PC-9 (cell line): ENCODE measurements at regions not wholly inside any gene's neighbourhood (a gene's known extent, or its start where the extent isn't known, plus 50 kb on each side); places are given as distances from the start of the nearest gene placed in this dataset.
"Not testable (repeated sequence)": the region's sequence is repeated elsewhere in the genome, so short reads cannot be mapped to it uniquely, and the experiment has no call there.

Source experiments
- BruUV-seq: library from RNA; stranded (reverse); fragments of 400-500 nt; replicated peaks from 2 replicates; lab custom pipeline; 2021; lab: Mats Ljungman, UMichigan
- CTCF ChIA-PET: fragments of 300-600 bp; sonication (Branson Sonifier 250); formaldehyde crosslinking; loops from one replicate; lab custom pipeline; 2022; ENCODE audit warnings: antibody characterized with exemption; lab: Charles Lee
- POLR2A ChIA-PET: fragments of 300-600 bp; sonication (Branson Sonifier 250); formaldehyde crosslinking; loops from one replicate; lab custom pipeline; 2022; ENCODE audit warnings: antibody characterized with exemption; ENCODE audit not compliant: unreplicated experiment; lab: Charles Lee
- DNase-seq, 2 experiments: peaks; one replicate each; pipeline versions ENCODE4 v3.0.0 to v3.0.0-alpha.2; 2015 to 2022; ENCODE audit warnings: mixed read lengths in 1 of 2
- H2AFZ ChIP-seq: fragments of 200-600 bp; sonication (generic); 2 replicates; pipeline ENCODE4 v1.8.1; 2017; ENCODE audit warnings: antibody characterized with exemption
- H3F3A ChIP-seq: fragments of 200-600 bp; sonication (generic); 2 replicates; pipeline ENCODE4 v1.8.1; 2017; ENCODE audit warnings: antibody characterized with exemption, mild to moderate bottlenecking, low read depth; ENCODE audit not compliant: insufficient read depth
- H3K27ac ChIP-seq: fragments of 200-600 bp; sonication (generic); 2 replicates; pipeline ENCODE4 v1.6.1; 2016; ENCODE audit warnings: mixed run types
- H3K27me3 ChIP-seq: fragments of 200-600 bp; sonication (generic); 2 replicates; pipeline ENCODE4 v1.6.1; 2016; ENCODE audit warnings: low read depth, mixed run types; ENCODE audit not compliant: insufficient read depth
- H3K36me3 ChIP-seq: fragments of 200-600 bp; sonication (generic); 2 replicates; pipeline ENCODE4 v1.6.1; 2016; ENCODE audit warnings: low read depth, mixed run types
- H3K4me1 ChIP-seq: fragments of 200-600 bp; sonication (generic); replicated peaks from 2 replicates; pipeline ENCODE4 v1.6.1; 2016; ENCODE audit warnings: mixed run types; ENCODE audit not compliant: insufficient read depth
- H3K4me2 ChIP-seq: fragments of 200-600 bp; sonication (generic); 2 replicates; pipeline ENCODE4 v1.6.1; 2017; ENCODE audit warnings: mixed run types
- H3K4me3 ChIP-seq: fragments of 200-600 bp; sonication (generic); 2 replicates; pipeline ENCODE4 v1.6.1; 2016; ENCODE audit warnings: mixed run types
- H3K79me2 ChIP-seq: fragments of 200-600 bp; sonication (generic); 2 replicates; pipeline ENCODE4 v1.6.1; 2017; ENCODE audit warnings: low read depth, mixed run types
- H3K9me2 ChIP-seq: fragments of 200-600 bp; sonication (generic); 2 replicates; pipeline ENCODE4 v1.8.1; 2017; ENCODE audit warnings: mild to moderate bottlenecking; ENCODE audit not compliant: insufficient read depth
- H3K9me3 ChIP-seq: fragments of 200-600 bp; sonication (generic); 2 replicates; pipeline ENCODE4 v1.8.1; 2016; ENCODE audit warnings: low read depth; ENCODE audit not compliant: insufficient read depth
- H4K20me1 ChIP-seq: fragments of 200-600 bp; sonication (generic); 2 replicates; pipeline ENCODE4 v1.8.1; 2017; ENCODE audit not compliant: insufficient read depth
- CTCF ChIP-seq: fragments of 200-600 bp; sonication (generic); conservative IDR thresholded peaks from 2 replicates; pipeline ENCODE4 v1.6.1; 2017; ENCODE audit warnings: mixed run types, antibody characterized with exemption, mild to moderate bottlenecking, moderate library complexity
- EZH2 ChIP-seq: fragments of 200-600 bp; sonication (generic); IDR thresholded peaks from 2 replicates; pipeline ENCODE4 v1.8.0; 2017; ENCODE audit warnings: antibody characterized with exemption, low read depth
- intact Hi-C: fragments of 100-400 bp; cut with micrococcal nuclease; formaldehyde crosslinking; loops from one replicate; pipeline ENCODE4 v1.10.0; 2022; ENCODE audit not compliant: unreplicated experiment

GRCh38 chr6:4336778-4337442, 201.5 kb upstream of the ECI2 start:
- ChIA-PET CTCF (no interaction called here), POLR2A (no interaction called here)
- no peaks in the 10 kb centered on the region for H3K4me1 ChIP-seq
- no peaks in the 10 kb centered on the region for H3K79me2 ChIP-seq
- DNase-seq: no peak
- BruUV-seq: no TSS peak
- no peaks in the 10 kb centered on the region for H4K20me1 ChIP-seq
- intact Hi-C loops: no loop called here
- H3K9me2 ChIP-seq: no peaks in the 10 kb centered on the region
- no peaks in the 10 kb centered on the region for H3K36me3 ChIP-seq
- no peaks in the 10 kb centered on the region for H3K9me3 ChIP-seq
- H2AFZ ChIP-seq: no peak overlapping the region
- no peaks in the 10 kb centered on the region for H3F3A ChIP-seq
- no peak overlapping the region for H3K4me3 ChIP-seq
- TF ChIP-seq EZH2: no peak
- TF ChIP-seq CTCF: no peak
- H3K4me2 ChIP-seq: no peak overlapping the region
- H3K27me3 ChIP-seq: no peaks in the 10 kb centered on the region
- no peak overlapping the region for H3K27ac ChIP-seq

DNA sequence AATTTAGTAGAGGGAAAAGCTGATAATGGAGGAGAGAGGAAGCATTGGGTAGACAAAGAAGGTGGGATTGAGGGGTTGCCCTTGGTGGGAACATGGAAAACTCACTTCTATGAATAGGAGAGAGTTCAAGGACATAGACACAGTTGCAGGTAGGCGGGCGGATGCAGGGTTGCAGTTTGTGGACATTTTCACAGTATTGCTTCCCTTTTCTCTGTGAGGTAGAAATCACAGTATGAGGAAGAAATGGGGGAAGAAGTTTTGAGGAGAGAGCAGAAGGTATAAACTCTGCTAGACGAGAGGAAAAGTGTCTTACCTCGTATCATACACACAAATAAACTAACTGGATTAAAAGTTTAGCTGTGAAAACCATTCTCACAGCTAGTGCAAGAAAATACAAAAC, 200.7 kb upstream of the ECI2 start:
- no peaks in the 10 kb centered on the region for H3K9me2 ChIP-seq
- H4K20me1 ChIP-seq: no peaks in the 10 kb centered on the region
- no peak overlapping the region for H3K27ac ChIP-seq
- no peaks in the 10 kb centered on the region for H3K9me3 ChIP-seq
- no peak for DNase-seq
- H3K36me3 ChIP-seq: no peaks in the 10 kb centered on the region
- no peaks in the 10 kb centered on the region for H3K79me2 ChIP-seq
- no peak overlapping the region for H2AFZ ChIP-seq
- no TSS peak for BruUV-seq
- CTCF ChIA-PET: interaction anchor here (0.6 kb wide), 1 partner anchor 421 kb away, joined by 3 read pairs; no protein-coding TSS in a partner anchor
- H3K4me3 ChIP-seq: no peak overlapping the region
- H3K4me2 ChIP-seq: no peak overlapping the region
- no peaks in the 10 kb centered on the region for H3K27me3 ChIP-seq
- intact Hi-C loops: no loop called here
- POLR2A ChIA-PET: no interaction called here
- no peaks in the 10 kb centered on the region for H3F3A ChIP-seq
- no peaks in the 10 kb centered on the region for H3K4me1 ChIP-seq
- TF ChIP-seq EZH2 (no peak), CTCF (no peak)

- H3F3A ChIP-seq, H3K9me2 ChIP-seq, POLR2A ChIA-PET, H3K9me3 ChIP-seq, H2AFZ ChIP-seq, H3K4me1 ChIP-seq, H3K27me3 ChIP-seq, H3K4me2 ChIP-seq, H3K4me3 ChIP-seq, intact Hi-C loops, CTCF ChIA-PET, H4K20me1 ChIP-seq, H3K36me3 ChIP-seq, BruUV-seq, H3K27ac ChIP-seq, DNase-seq, H3K79me2 ChIP-seq: not testable (repeated sequence)
Observed at GRCh38 chr6:4334158-4334740, 198.9 kb upstream of the ECI2 start.
